Smooth muscle cell of the brain vasculature (primary cell): ENCODE measurements at regions not wholly inside any gene's neighbourhood (a gene's known extent, or its start where the extent isn't known, plus 50 kb on each side); places are given as distances from the start of the nearest gene placed in this dataset.

Source experiments
- DNase-seq: peaks from one replicate; pipeline ENCODE4 v3.0.0-alpha.2; 2012; ENCODE audit warnings: low read depth, low spot score

GRCh38 chr7:13832346-13832745 is 157.1 kb downstream of the ETV1 start:
- no peak for DNase-seq

GRCh38 chr7:13834328-13834761 is 155.1 kb downstream of the ETV1 start:
- no peak for DNase-seq

- DNase-seq, result no peak
These were observed 154.0 kb downstream of the ETV1 start for GRCh38 chr7:13835442-13835841.

GRCh38 chr7:13839063-13839462 is 150.4 kb downstream of the ETV1 start:
- DNase-seq, result no peak
